Right atrium auricular region (tissue), 2 donors: ENCODE measurements at regions not wholly inside any gene's neighbourhood (a gene's known extent, or its start where the extent isn't known, plus 50 kb on each side); places are given as distances from the start of the nearest gene placed in this dataset.

Experiments
- DNase-seq: peaks from one replicate; pipeline ENCODE4 v3.0.0-alpha.2; 2019; ENCODE audit warnings: low spot score
- H3K27ac ChIP-seq, 2 donors: fragments of 200-600 bp; sonication (generic); 1 replicate in 1 of 2; 2 replicates in 1 of 2; pipeline ENCODE4 v1.5.1; 2016 to 2019
- H3K27me3 ChIP-seq, 2 donors: fragments of 200-600 bp; sonication (generic); one replicate each; pipeline versions ENCODE4 v1.5.1 to v1.6.0; 2017 to 2019
- H3K36me3 ChIP-seq: fragments of 200-600 bp; sonication (generic); one replicate; pipeline ENCODE4 v1.5.1; 2016
- H3K4me1 ChIP-seq, 2 donors: fragments of 200-600 bp; sonication (generic); one replicate each; pipeline versions ENCODE4 v1.5.1 to v1.6.0; 2017 to 2019
- H3K4me3 ChIP-seq, 2 donors: fragments of 200-600 bp; sonication (generic); 1 replicate in 1 of 2; 2 replicates in 1 of 2; pipeline ENCODE4 v1.5.1; 2017 to 2019; ENCODE audit warnings: mild to moderate bottlenecking in 1 of 2, moderate library complexity in 1 of 2
- H3K9me3 ChIP-seq, 2 donors: fragments of 200-600 bp; sonication (generic); one replicate each; pipeline ENCODE4 v1.5.1; 2019
- CTCF ChIP-seq, 2 donors: fragments of 200-600 bp; sonication (generic); IDR thresholded peaks; one replicate each; pipeline ENCODE4 v1.5.1; 2019; ENCODE audit warnings: antibody characterized with exemption in 2 of 2

DNA sequence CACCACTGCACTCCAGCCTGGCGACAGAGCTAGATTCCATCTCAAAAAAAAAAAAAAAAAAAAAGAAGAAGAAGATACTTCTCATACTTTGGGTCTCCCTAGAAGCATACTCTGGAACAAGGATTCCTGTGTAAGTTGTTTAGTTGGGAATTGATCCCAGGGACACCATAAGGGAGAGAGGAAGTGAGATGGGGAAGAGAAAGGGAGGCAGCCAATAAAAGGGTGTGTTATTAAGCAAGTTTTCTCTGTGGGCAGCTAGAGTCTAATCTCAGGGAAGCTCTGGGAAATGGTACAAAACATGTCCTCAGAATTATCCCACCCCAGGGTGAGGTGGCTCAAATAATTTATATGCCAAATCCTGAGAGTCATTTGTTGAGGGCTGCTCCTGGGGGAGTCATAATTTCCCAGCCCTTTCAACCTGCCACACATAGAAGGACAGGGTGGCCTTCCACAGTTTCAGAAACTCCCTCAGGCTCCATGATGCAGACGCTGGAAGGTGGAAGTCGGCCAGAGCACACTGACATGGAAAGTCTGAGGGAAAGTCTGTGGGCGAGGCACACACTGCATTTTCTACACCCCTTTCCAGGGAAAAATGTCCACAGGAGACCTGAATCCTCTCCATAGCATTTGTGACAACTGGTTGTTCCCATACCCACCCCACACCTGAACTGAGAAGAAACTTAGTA lies 86.4 kb upstream of the SLC4A7 start:
- no peak overlapping the region for H3K4me3 ChIP-seq
- peak overlapping the region in 1 of 2 donors; percentile 38 for H3K27ac ChIP-seq
- no peak for TF ChIP-seq CTCF (IDR thresholded peaks at IDR 0.05)
- H3K27me3 ChIP-seq = no peaks in the 10 kb centered on the region
- peaks cover 0 to 13% of the 10 kb centered on the region in 2 donors for H3K4me1 ChIP-seq
- peak; percentile 68 for DNase-seq
- no peaks in the 10 kb centered on the region for H3K36me3 ChIP-seq
- H3K9me3 ChIP-seq = no peaks in the 10 kb centered on the region

- Histone ChIP-seq H3K27ac (peak overlapping the region; percentile 0 to 47), H3K9me3 (no peaks in the 10 kb centered on the region), H3K27me3 (no peaks in the 10 kb centered on the region), H3K36me3 (no peaks in the 10 kb centered on the region), H3K4me1 (peaks cover 0 to 13% of the 10 kb centered on the region in 2 donors), H3K4me3 (no peak overlapping the region)
- TF ChIP-seq CTCF (IDR thresholded peaks at IDR 0.05) = no peak
- no peak for DNase-seq
These were observed 84.2 kb upstream of the SLC4A7 start for GRCh38 chr3:27568393-27568792.

DNA sequence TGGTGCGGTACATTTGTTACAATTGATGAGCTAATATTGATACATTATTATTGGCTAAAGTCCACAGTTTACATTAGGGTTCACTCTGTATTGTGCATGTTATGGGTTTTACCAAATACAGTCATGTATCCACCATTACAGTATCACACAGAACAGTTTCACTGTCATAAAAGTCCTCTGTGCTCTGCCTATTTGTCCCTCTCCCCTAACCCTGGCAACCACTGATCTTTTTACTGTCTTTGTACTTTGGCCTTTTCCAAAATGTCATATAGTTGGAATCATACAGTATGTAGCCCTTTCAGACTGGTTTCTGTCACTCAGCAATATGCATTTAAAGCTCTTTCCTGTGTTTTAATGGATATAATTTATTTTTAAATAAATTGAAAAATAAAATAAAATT lies 83.1 kb upstream of the SLC4A7 start:
- no peak for DNase-seq
- no peak overlapping the region for H3K27ac ChIP-seq
- no peak overlapping the region for H3K4me3 ChIP-seq
- no peaks in the 10 kb centered on the region for H3K36me3 ChIP-seq
- peaks cover 0 to 13% of the 10 kb centered on the region in 2 donors for H3K4me1 ChIP-seq
- H3K9me3 ChIP-seq = no peaks in the 10 kb centered on the region
- H3K27me3 ChIP-seq = no peaks in the 10 kb centered on the region
- TF ChIP-seq CTCF (IDR thresholded peaks at IDR 0.05) = no peak

- no peaks in the 10 kb centered on the region for H3K9me3 ChIP-seq
- DNase-seq = no peak
- no peak overlapping the region for H3K27ac ChIP-seq
- peaks cover 0 to 8% of the 10 kb centered on the region in 2 donors for H3K4me1 ChIP-seq
- H3K4me3 ChIP-seq = no peak overlapping the region
- no peaks in the 10 kb centered on the region for H3K36me3 ChIP-seq
- H3K27me3 ChIP-seq = no peaks in the 10 kb centered on the region
- no peak for TF ChIP-seq CTCF (IDR thresholded peaks at IDR 0.05)
These were observed 81.1 kb upstream of the SLC4A7 start for GRCh38 chr3:27565201-27565852.

DNA sequence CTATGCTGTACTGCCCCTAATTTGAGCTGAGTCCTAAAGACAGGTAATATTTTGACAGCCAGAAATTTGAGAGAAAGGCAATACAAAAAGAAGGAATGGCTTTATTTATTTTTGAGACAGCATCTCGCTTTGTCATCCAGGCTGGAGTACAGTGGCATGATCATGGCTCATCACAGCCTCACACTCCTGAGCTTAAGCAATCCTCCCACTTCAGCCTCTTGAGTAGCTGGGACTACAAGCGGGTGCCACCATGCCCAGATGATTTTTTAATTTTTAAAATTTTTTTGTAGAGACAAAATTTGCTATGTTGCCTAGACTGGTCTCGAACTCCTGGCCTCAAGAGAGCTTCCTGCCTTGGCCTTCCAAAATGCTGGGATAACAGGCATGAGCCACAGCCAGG lies 77.4 kb upstream of the SLC4A7 start:
- H3K9me3 ChIP-seq = no peaks in the 10 kb centered on the region
- peaks cover 0 to 9% of the 10 kb centered on the region in 2 donors for H3K4me1 ChIP-seq
- H3K27ac ChIP-seq = no peak overlapping the region
- H3K4me3 ChIP-seq = no peak overlapping the region
- no peaks in the 10 kb centered on the region for H3K36me3 ChIP-seq
- no peaks in the 10 kb centered on the region for H3K27me3 ChIP-seq
- DNase-seq = no peak
- TF ChIP-seq CTCF (IDR thresholded peaks at IDR 0.05) = no peak
